ENCODE measurements at regions not wholly inside any gene's neighbourhood (a gene's known extent, or its start where the extent isn't known, plus 50 kb on each side); places are given as distances from the start of the nearest gene placed in this dataset.

- TF ChIP-seq USF1 (IDR thresholded peaks at IDR 0.05; ENCODE audit: borderline replicate concordance, low read depth): no peak
- no peak for TF ChIP-seq ELF1 (IDR thresholded peaks at IDR 0.05)
- no peak for TF ChIP-seq TAF1 (IDR thresholded peaks at IDR 0.05; ENCODE audit: borderline replicate concordance, low read depth, low read length)
- TF ChIP-seq TCF12 (IDR thresholded peaks at IDR 0.05): no peak
- no peak for TF ChIP-seq FOXM1 (IDR thresholded peaks at IDR 0.05; ENCODE audit: low read depth)
- no peak for TF ChIP-seq PBX3 (IDR thresholded peaks at IDR 0.05)
- peak; percentile 60; the same call in 1 of the 2 replicates for TF ChIP-seq YY1 (IDR thresholded peaks at IDR 0.05; ENCODE audit: low read depth)
These were observed 159.8 kb upstream of the PIEZO2 start (continued) for GRCh38 chr18:11309172-11309571.

GRCh38 chr18:11308499-11308898 is 159.1 kb upstream of the PIEZO2 start:
- CTCF ChIA-PET: interaction anchor here (0.6 to 1.1 kb wide), 2 partner anchors 12 to 79 kb away, joined by 3 to 5 read pairs; no protein-coding TSS in a partner anchor
- H3K9ac ChIP-seq: no peak overlapping the region
- no peak for DNase-seq

More at GRCh38 chr18:11308499-11308898, 159.1 kb upstream of the PIEZO2 start:
- peak overlapping the region; percentile 43; the same call in 1 of the 2 replicates for H2AFZ ChIP-seq (ENCODE audit: low read depth)
- no peak overlapping the region; a peak in 1 of 4 replicates for H3K27ac ChIP-seq (ENCODE audit: low read depth in 2 of 2, low read length in 1 of 2)
- no peaks in the 10 kb centered on the region for H3K9me3 ChIP-seq
- no peak overlapping the region for H3K4me3 ChIP-seq (ENCODE audit: low read depth in 2 of 2, low read length in 1 of 2)
- no peak overlapping the region for H3K4me2 ChIP-seq
- H3K79me2 ChIP-seq (ENCODE audit: insufficient read depth): no peaks in the 10 kb centered on the region
- H3F3A ChIP-seq (replicated peaks; ENCODE audit: insufficient read depth): no peaks in the 10 kb centered on the region
- H4K20me1 ChIP-seq (ENCODE audit: insufficient read depth): no peaks in the 10 kb centered on the region
- H3K36me3 ChIP-seq (replicated peaks in 1 of 2; ENCODE audit: control insufficient read depth in 1 of 2, insufficient read depth in 2 of 2, low read length in 1 of 2): no peaks in the 10 kb centered on the region
- H3K4me1 ChIP-seq (ENCODE audit: control insufficient read depth in 1 of 2, insufficient read depth in 2 of 2, low read depth in 1 of 2, low read length in 1 of 2): 0 out of 4 replicates have a peak, but pooled peaks cover 0 to 6% of the 10 kb centered on the region in 2 experiments
- H3K9me2 ChIP-seq: no peaks in the 10 kb centered on the region
- TF ChIP-seq JUND (IDR thresholded peaks at IDR 0.05) (peak; percentile 78), PBX3 (IDR thresholded peaks at IDR 0.05) (peak; percentile 88), FOXJ3 (CRISPR knock-in tag; IDR thresholded peaks at IDR 0.05) (no peak), TEAD4 (IDR thresholded peaks at IDR 0.05; ENCODE audit: borderline replicate concordance, insufficient read depth) (0 out of 2 replicates have a peak, but pooled peaks have one; percentile 33), FOSL2 (IDR thresholded peaks at IDR 0.05; ENCODE audit: borderline replicate concordance, low read depth) (peak; percentile 56; the same call in 1 of the 2 replicates), SMC3 (IDR thresholded peaks at IDR 0.05; ENCODE audit: low read depth, low read length) (no peak), FOXM1 (IDR thresholded peaks at IDR 0.05; ENCODE audit: low read depth) (0 out of 2 replicates have a peak, but pooled peaks have one; percentile 38), MEF2A (IDR thresholded peaks at IDR 0.05; ENCODE audit: borderline replicate concordance, low read depth) (peak; percentile 44; the same call in 1 of the 2 replicates), EP300 (IDR thresholded peaks at IDR 0.05; ENCODE audit: borderline replicate concordance in 1 of 2, low read depth in 1 of 2, low read length in 1 of 2) (peak in 1 of 2 experiments; percentile 65; a peak in 1 of 4 replicates), NFIC (IDR thresholded peaks at IDR 0.05; ENCODE audit: borderline replicate concordance) (peak; percentile 76), TCF12 (IDR thresholded peaks at IDR 0.05) (peak; percentile 69; the same call in 1 of the 2 replicates), MAX (IDR thresholded peaks at IDR 0.05; ENCODE audit: low read depth) (peak; percentile 62; the same call in 1 of the 2 replicates), SIN3A (IDR thresholded peaks at IDR 0.05; ENCODE audit: borderline replicate concordance, low read depth, low read length) (no peak)
- POLR2A ChIA-PET: no interaction called here
- WGBS (ENCODE audit: low lambda C conversion rate): 38% methylated on average over 5 of the region's 5 CpGs
- H3K27me3 ChIP-seq (ENCODE audit: insufficient read depth): no peaks in the 10 kb centered on the region
